PC-9 (cell line): ENCODE measurements at regions not wholly inside any gene's neighbourhood (a gene's known extent, or its start where the extent isn't known, plus 50 kb on each side); places are given as distances from the start of the nearest gene placed in this dataset.

Experiments used
- BruUV-seq: library from RNA; stranded (reverse); fragments of 400-500 nt; replicated peaks from 2 replicates; lab custom pipeline; 2021; lab: Mats Ljungman, UMichigan
- CTCF ChIA-PET: fragments of 300-600 bp; sonication (Branson Sonifier 250); formaldehyde crosslinking; loops from one replicate; lab custom pipeline; 2022; ENCODE audit warnings: antibody characterized with exemption; lab: Charles Lee
- POLR2A ChIA-PET: fragments of 300-600 bp; sonication (Branson Sonifier 250); formaldehyde crosslinking; loops from one replicate; lab custom pipeline; 2022; ENCODE audit warnings: antibody characterized with exemption; ENCODE audit not compliant: unreplicated experiment; lab: Charles Lee
- DNase-seq, 2 experiments: peaks; one replicate each; pipeline versions ENCODE4 v3.0.0 to v3.0.0-alpha.2; 2015 to 2022; ENCODE audit warnings: mixed read lengths in 1 of 2
- H2AFZ ChIP-seq: fragments of 200-600 bp; sonication (generic); 2 replicates; pipeline ENCODE4 v1.8.1; 2017; ENCODE audit warnings: antibody characterized with exemption
- H3F3A ChIP-seq: fragments of 200-600 bp; sonication (generic); 2 replicates; pipeline ENCODE4 v1.8.1; 2017; ENCODE audit warnings: antibody characterized with exemption, mild to moderate bottlenecking, low read depth; ENCODE audit not compliant: insufficient read depth
- H3K27ac ChIP-seq: fragments of 200-600 bp; sonication (generic); 2 replicates; pipeline ENCODE4 v1.6.1; 2016; ENCODE audit warnings: mixed run types
- H3K27me3 ChIP-seq: fragments of 200-600 bp; sonication (generic); 2 replicates; pipeline ENCODE4 v1.6.1; 2016; ENCODE audit warnings: low read depth, mixed run types; ENCODE audit not compliant: insufficient read depth
- H3K36me3 ChIP-seq: fragments of 200-600 bp; sonication (generic); 2 replicates; pipeline ENCODE4 v1.6.1; 2016; ENCODE audit warnings: low read depth, mixed run types
- H3K4me1 ChIP-seq: fragments of 200-600 bp; sonication (generic); replicated peaks from 2 replicates; pipeline ENCODE4 v1.6.1; 2016; ENCODE audit warnings: mixed run types; ENCODE audit not compliant: insufficient read depth
- H3K4me2 ChIP-seq: fragments of 200-600 bp; sonication (generic); 2 replicates; pipeline ENCODE4 v1.6.1; 2017; ENCODE audit warnings: mixed run types
- H3K4me3 ChIP-seq: fragments of 200-600 bp; sonication (generic); 2 replicates; pipeline ENCODE4 v1.6.1; 2016; ENCODE audit warnings: mixed run types
- H3K79me2 ChIP-seq: fragments of 200-600 bp; sonication (generic); 2 replicates; pipeline ENCODE4 v1.6.1; 2017; ENCODE audit warnings: low read depth, mixed run types
- H3K9me2 ChIP-seq: fragments of 200-600 bp; sonication (generic); 2 replicates; pipeline ENCODE4 v1.8.1; 2017; ENCODE audit warnings: mild to moderate bottlenecking; ENCODE audit not compliant: insufficient read depth
- H3K9me3 ChIP-seq: fragments of 200-600 bp; sonication (generic); 2 replicates; pipeline ENCODE4 v1.8.1; 2016; ENCODE audit warnings: low read depth; ENCODE audit not compliant: insufficient read depth
- H4K20me1 ChIP-seq: fragments of 200-600 bp; sonication (generic); 2 replicates; pipeline ENCODE4 v1.8.1; 2017; ENCODE audit not compliant: insufficient read depth
- EZH2 ChIP-seq: fragments of 200-600 bp; sonication (generic); IDR thresholded peaks from 2 replicates; pipeline ENCODE4 v1.8.0; 2017; ENCODE audit warnings: antibody characterized with exemption, low read depth
- intact Hi-C: fragments of 100-400 bp; cut with micrococcal nuclease; formaldehyde crosslinking; loops from one replicate; pipeline ENCODE4 v1.10.0; 2022; ENCODE audit not compliant: unreplicated experiment
- TF ChIP-seq, protein P1 (sequence below): fragments of 200-600 bp; sonication (generic); conservative IDR thresholded peaks from 2 replicates; pipeline ENCODE4 v1.6.1; 2017; ENCODE audit warnings: mixed run types, antibody characterized with exemption, mild to moderate bottlenecking, moderate library complexity

DNA sequence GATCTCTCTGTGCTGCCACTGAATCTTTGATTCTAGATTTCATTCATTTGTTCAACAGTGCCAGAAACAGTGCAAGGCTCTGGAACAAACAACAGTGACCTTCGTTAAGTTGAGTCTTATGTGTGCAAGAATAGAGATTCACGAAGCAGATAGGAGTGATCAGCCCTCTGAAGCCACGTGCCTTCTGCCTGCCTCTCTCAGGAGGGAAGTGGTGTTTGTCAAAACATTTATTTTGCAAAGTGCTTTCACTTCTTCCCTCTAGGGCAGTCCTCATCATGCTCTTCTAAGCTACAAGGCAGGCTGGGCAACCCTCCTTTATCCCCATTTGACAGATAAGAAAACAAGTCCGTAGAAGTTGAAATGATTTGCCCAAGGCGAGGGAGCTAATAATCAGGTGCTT is 204.3 kb downstream of the TFAP2C start:
- Histone ChIP-seq H3K36me3 (no peaks in the 10 kb centered on the region), H3F3A (no peaks in the 10 kb centered on the region), H3K9me3 (no peaks in the 10 kb centered on the region), H3K27ac (no peak overlapping the region), H3K79me2 (no peaks in the 10 kb centered on the region), H3K4me2 (no peak overlapping the region), H3K27me3 (peaks cover 31% of the 10 kb centered on the region), H3K4me3 (no peak overlapping the region), H4K20me1 (no peaks in the 10 kb centered on the region), H3K4me1 (no peaks in the 10 kb centered on the region), H3K9me2 (no peaks in the 10 kb centered on the region), H2AFZ (no peak overlapping the region)
- no peak for DNase-seq
- intact Hi-C loops: no loop called here
- no TSS peak for BruUV-seq
- no peak for TF ChIP-seq EZH2
- TF ChIP-seq, protein P1, sequence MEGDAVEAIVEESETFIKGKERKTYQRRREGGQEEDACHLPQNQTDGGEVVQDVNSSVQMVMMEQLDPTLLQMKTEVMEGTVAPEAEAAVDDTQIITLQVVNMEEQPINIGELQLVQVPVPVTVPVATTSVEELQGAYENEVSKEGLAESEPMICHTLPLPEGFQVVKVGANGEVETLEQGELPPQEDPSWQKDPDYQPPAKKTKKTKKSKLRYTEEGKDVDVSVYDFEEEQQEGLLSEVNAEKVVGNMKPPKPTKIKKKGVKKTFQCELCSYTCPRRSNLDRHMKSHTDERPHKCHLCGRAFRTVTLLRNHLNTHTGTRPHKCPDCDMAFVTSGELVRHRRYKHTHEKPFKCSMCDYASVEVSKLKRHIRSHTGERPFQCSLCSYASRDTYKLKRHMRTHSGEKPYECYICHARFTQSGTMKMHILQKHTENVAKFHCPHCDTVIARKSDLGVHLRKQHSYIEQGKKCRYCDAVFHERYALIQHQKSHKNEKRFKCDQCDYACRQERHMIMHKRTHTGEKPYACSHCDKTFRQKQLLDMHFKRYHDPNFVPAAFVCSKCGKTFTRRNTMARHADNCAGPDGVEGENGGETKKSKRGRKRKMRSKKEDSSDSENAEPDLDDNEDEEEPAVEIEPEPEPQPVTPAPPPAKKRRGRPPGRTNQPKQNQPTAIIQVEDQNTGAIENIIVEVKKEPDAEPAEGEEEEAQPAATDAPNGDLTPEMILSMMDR: no peak
- POLR2A ChIA-PET: no interaction called here
- CTCF ChIA-PET: no interaction called here

DNA sequence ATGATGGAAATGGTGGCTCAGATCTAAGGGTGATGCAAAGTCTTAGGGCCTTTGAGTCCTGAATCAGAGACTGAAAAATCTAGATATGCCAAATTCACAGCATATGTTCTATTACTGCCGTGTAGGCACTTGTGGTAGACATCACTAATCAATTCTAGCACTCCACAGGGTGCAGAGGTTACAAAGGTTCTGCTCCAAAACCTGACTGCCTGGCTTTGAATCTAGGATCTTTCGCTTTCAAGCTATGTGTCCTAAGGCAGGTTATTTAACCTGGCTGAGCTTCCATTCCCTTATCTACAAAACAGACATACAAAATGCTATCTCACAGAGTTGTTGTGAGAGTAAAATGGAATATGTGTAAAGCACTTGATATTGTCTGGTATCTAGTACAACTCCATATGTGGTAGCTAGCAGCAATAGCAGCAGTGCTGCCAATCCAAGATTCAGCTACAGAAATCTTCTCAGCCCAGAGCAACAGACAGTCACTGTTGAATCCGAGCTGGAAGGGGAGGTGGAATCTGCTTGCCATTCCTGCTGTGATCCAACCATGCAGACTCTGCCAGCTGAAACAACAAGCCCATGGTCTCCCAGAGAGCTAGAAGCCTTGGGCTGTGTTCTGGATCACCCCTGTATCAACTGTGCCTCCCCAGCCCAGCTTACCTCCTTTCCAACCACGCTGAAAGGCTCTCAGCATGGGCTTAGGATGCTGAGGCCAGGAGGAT is 206.9 kb downstream of the TFAP2C start:
- intact Hi-C loops: no loop called here
- no peak for TF ChIP-seq EZH2
- BruUV-seq: no TSS peak
- no peak overlapping the region for H3K4me2 ChIP-seq
- POLR2A ChIA-PET: no interaction called here
- CTCF ChIA-PET: no interaction called here
- no peaks in the 10 kb centered on the region for H3K79me2 ChIP-seq
- no peaks in the 10 kb centered on the region for H3F3A ChIP-seq
- H3K4me3 ChIP-seq: no peak overlapping the region
- H3K4me1 ChIP-seq: no peaks in the 10 kb centered on the region
- H3K9me2 ChIP-seq: no peaks in the 10 kb centered on the region
- no peak overlapping the region for H3K27ac ChIP-seq
- DNase-seq: no peak
- no peak overlapping the region for H2AFZ ChIP-seq
- H3K36me3 ChIP-seq: no peaks in the 10 kb centered on the region
- no peaks in the 10 kb centered on the region for H4K20me1 ChIP-seq
- no peaks in the 10 kb centered on the region for H3K9me3 ChIP-seq
- H3K27me3 ChIP-seq: peaks cover 39% of the 10 kb centered on the region

DNA sequence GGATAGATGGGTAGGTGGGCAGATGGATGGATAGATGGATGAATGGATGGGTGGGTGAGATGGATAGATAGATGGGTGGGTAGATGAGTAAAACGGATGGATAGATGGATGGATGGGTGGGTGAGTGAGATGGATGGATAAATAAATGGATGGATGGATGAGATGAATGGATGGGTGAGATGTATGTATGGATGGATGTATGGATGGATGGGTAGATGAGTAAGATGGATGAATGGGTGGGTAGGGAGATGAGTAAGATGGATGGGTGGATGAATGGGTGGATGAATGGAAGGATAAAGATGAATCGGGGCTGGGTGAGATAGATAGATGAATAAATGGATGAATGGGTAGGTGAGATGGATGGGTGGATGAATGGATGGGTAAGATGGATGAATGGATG is 210.1 kb downstream of the TFAP2C start:
- Histone ChIP-seq H3K4me1 (no peaks in the 10 kb centered on the region), H3K9me2 (no peaks in the 10 kb centered on the region), H2AFZ (no peak overlapping the region), H3K27ac (no peak overlapping the region), H3K4me2 (no peak overlapping the region), H4K20me1 (no peaks in the 10 kb centered on the region), H3K79me2 (no peaks in the 10 kb centered on the region), H3K36me3 (no peaks in the 10 kb centered on the region), H3K27me3 (peaks cover 39% of the 10 kb centered on the region), H3F3A (no peaks in the 10 kb centered on the region), H3K4me3 (no peak overlapping the region), H3K9me3 (no peaks in the 10 kb centered on the region)
- BruUV-seq: no TSS peak
- intact Hi-C loops: no loop called here
- POLR2A ChIA-PET: no interaction called here
- CTCF ChIA-PET: no interaction called here
- no peak for DNase-seq
- TF ChIP-seq EZH2: no peak
- TF ChIP-seq, protein P1: no peak

DNA sequence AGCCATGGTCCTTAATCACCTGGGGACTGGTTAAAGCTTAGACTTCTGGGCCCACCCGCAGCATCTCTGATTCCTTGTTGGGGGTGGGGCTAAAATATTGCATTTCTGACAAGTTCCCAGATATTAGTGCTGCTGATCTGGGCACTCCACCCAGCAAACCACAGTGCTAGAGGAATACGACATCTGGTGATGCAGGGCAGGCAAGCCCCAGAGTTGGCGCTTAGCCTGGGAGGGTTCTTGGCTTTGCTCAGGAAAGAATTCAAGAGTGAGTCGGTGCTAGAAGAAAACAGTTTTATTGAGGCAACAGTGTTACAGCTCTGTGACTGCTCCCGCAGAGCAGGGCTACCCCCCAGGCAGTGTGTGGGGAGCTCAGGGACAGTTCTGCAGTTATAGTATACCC is 210.7 kb downstream of the TFAP2C start:
- CTCF ChIA-PET: no interaction called here
- BruUV-seq: no TSS peak
- no peaks in the 10 kb centered on the region for H3K79me2 ChIP-seq

More for the DNA sequence above, 210.7 kb downstream of the TFAP2C start:
- Histone ChIP-seq H3F3A (no peaks in the 10 kb centered on the region), H3K4me3 (no peak overlapping the region), H3K4me1 (no peaks in the 10 kb centered on the region), H3K9me3 (no peaks in the 10 kb centered on the region), H3K4me2 (no peak overlapping the region), H4K20me1 (no peaks in the 10 kb centered on the region), H3K9me2 (no peaks in the 10 kb centered on the region), H3K36me3 (no peaks in the 10 kb centered on the region), H3K27ac (no peak overlapping the region), H3K27me3 (peaks cover 39% of the 10 kb centered on the region), H2AFZ (no peak overlapping the region)
- intact Hi-C loops: no loop called here
- POLR2A ChIA-PET: no interaction called here
- no peak for DNase-seq
- TF ChIP-seq, protein P1: no peak
- TF ChIP-seq EZH2: no peak
